H1 (cell line): ENCODE measurements at regions not wholly inside any gene's neighbourhood (a gene's known extent, or its start where the extent isn't known, plus 50 kb on each side); places are given as distances from the start of the nearest gene placed in this dataset.

Experiments
- CREB1 ChIP-seq: IDR thresholded peaks from 2 replicates; pipeline ENCODE4 v1.6.1; 2012; ENCODE audit warnings: inconsistent platforms
- GABPA ChIP-seq: IDR thresholded peaks from 2 replicates; pipeline ENCODE4 v1.6.1; 2011; ENCODE audit warnings: mild to moderate bottlenecking, low read length, moderate library complexity, borderline replicate concordance; ENCODE audit not compliant: insufficient read depth
- PHF8 ChIP-seq: fragments of 200-600 bp; sonication (generic); conservative IDR thresholded peaks from 2 replicates; pipeline ENCODE4 v1.7.1; 2012; ENCODE audit warnings: low read depth, mild to moderate bottlenecking, inconsistent platforms, low read length, moderate library complexity
- SAP30 ChIP-seq: fragments of 300-600 bp; sonication (generic); IDR thresholded peaks from 2 replicates; pipeline ENCODE4 v1.7.1; 2012; ENCODE audit warnings: low read length, moderate library complexity, mild to moderate bottlenecking, inconsistent platforms; ENCODE audit not compliant: insufficient read depth, insufficient replicate concordance

DNA sequence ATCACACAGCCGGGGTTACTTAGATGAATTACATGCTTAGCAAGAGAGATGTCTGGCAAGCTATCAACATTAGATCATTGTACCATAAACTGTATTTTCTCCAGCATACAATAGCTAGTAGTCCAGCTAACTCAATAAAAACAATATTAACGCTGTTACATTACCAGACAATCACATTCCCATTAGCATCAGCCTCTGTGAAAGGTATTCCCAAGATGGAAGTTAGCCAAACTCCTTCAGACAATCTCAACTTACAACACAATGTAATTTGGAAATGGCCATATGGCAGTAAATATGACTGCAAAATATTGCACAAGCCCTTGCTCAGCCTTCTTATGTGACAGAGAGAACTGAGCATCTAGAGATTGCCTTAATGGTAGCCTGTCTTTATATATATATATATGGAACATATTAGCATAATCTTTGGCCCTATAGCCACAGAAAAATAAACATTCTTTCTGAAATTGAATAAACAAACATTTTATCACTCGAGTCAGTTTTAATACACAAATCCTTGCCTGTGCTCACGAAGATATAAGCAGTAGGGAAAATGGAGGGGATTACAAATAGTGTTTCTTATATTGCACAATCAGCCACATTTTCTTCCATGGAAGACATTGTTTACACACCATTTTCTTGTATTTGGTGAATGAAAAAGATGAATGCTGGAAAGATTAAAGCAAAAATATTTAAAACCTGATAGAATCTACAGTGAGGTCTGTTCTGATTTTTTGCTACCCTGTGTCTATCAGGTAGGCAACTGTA, 1060.5 kb downstream of the DIAPH3 start (continued):
- TF ChIP-seq GABPA: no peak
- TF ChIP-seq CREB1: no peak
- no peak for TF ChIP-seq SAP30
- TF ChIP-seq PHF8: no peak
